G401 (cell line): ENCODE measurements at regions not wholly inside any gene's neighbourhood (a gene's known extent, or its start where the extent isn't known, plus 50 kb on each side); places are given as distances from the start of the nearest gene placed in this dataset.
"Not testable (repeated sequence)": the region's sequence is repeated elsewhere in the genome, so short reads cannot be mapped to it uniquely, and the experiment has no call there.

Experiments used
- DNase-seq: peaks from one replicate; pipeline ENCODE4 v3.0.0-alpha.2; 2015; ENCODE audit warnings: low spot score
- in situ Hi-C: cut with HindIII; loops from 2 replicates; pipeline ENCODE4 v1.10.0; 2016; ENCODE audit warnings: low sequenced_read_pairs, mixed read lengths

- peak; percentile 92 for DNase-seq
Measured at GRCh38 chr2:154952346-154952980, 254.0 kb downstream of the KCNJ3 start.

GRCh38 chr2:154947416-154947815 lies 248.9 kb downstream of the KCNJ3 start:
- DNase-seq, in situ Hi-C loops: not testable (repeated sequence)

More at GRCh38 chr2:154952346-154952980, 254.0 kb downstream of the KCNJ3 start:
- in situ Hi-C loops, result no loop called here

- DNase-seq, result no peak
- in situ Hi-C loops, result no loop called here
Measured at GRCh38 chr2:154945984-154946383, 247.5 kb downstream of the KCNJ3 start.

GRCh38 chr2:154941379-154941778 lies 242.9 kb downstream of the KCNJ3 start:
- DNase-seq, result no peak
- in situ Hi-C loops, result no loop called here

DNA sequence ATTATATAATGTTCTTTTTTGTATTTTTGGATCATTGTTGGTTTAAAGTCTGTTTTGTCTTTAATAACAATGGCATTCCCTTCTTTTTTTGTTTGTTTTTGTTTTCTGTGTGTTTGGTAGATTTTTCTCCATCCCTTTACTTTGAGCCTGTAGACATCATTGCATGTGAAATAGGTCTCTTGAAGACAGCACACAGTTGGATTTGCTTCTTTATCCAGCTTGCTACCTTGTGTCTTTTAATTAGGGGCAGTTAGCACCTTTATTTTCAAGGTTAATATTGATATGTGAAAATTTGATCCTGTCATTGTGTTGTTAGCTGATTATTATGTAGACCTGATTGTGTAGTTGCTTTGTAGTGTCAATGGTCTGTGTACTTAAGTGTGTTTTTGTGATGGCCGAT lies 235.7 kb downstream of the KCNJ3 start:
- in situ Hi-C loops, result no loop called here
- no peak for DNase-seq

- no peak for DNase-seq
- in situ Hi-C loops, result no loop called here
Measured at GRCh38 chr2:154924531-154924930, 226.0 kb downstream of the KCNJ3 start.

GRCh38 chr2:154914561-154914960 lies 216.1 kb downstream of the KCNJ3 start:
- in situ Hi-C loops, result no loop called here
- DNase-seq, result no peak

DNA sequence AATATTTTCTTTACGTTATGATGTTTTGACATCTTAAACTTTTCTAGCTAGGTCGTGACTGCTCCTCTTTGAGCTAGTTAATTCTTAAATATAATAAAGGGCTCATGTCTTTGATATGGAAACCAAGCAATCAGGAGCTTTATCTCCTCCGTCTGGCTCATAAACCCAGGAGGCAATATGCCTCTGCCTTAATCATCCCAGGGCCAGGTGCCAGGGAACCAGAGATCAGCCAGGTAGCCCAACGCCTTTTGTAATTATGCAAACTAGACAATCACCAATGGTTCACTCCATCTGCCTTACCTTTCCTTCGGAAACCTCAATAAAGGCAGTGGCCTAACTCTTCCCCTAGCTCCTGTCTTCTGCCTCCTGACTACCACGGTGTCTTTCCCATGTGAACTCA lies 213.7 kb downstream of the KCNJ3 start:
- peak; percentile 67 for DNase-seq
- in situ Hi-C loops, result no loop called here

DNA sequence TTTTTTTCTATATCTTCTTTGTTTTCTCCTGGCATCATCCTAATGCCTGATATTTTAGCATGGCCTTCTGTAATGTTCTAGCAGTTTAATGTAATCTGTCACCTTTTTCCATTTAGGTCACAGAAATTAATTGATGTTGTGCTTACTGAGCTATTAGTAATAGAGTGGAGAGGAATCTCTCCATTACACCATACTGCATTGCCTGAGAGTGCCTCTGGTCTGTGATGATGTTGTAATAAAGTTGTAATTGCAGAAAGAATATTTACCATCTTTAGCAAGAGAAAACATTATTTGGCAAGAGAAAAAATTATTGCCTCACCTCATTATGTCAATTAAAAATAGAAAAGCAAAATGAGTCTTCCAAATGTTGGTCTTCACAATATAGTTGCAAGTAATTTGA lies 213.2 kb downstream of the KCNJ3 start:
- in situ Hi-C loops, result no loop called here
- no peak for DNase-seq

- no peak for DNase-seq
- in situ Hi-C loops, result no loop called here
Measured at GRCh38 chr2:154910701-154911100, 212.2 kb downstream of the KCNJ3 start.

DNA sequence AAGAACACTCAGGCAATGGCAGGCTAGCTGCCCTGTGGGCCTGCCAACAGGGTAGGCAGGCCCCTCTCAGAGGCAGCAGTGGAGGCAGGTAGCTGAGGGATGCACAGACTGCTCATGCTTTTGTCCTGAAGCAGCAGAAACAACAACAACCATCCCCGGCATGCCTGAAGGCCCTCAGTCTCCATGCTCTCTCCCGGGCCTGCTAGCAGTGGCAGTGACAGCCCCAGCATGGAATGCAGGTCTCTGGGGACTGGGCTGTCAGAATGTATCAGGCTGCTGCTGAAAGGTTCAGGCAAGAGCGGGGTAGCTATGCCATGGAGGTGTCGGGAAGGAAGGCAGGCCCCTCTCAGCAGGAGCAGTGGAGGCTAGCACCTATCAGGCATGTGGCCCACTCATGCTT lies 209.8 kb downstream of the KCNJ3 start:
- in situ Hi-C loops, result no loop called here
- DNase-seq, result no peak
